ENCODE measurements at regions not wholly inside any gene's neighbourhood (a gene's known extent, or its start where the extent isn't known, plus 50 kb on each side); places are given as distances from the start of the nearest gene placed in this dataset.

DNA sequence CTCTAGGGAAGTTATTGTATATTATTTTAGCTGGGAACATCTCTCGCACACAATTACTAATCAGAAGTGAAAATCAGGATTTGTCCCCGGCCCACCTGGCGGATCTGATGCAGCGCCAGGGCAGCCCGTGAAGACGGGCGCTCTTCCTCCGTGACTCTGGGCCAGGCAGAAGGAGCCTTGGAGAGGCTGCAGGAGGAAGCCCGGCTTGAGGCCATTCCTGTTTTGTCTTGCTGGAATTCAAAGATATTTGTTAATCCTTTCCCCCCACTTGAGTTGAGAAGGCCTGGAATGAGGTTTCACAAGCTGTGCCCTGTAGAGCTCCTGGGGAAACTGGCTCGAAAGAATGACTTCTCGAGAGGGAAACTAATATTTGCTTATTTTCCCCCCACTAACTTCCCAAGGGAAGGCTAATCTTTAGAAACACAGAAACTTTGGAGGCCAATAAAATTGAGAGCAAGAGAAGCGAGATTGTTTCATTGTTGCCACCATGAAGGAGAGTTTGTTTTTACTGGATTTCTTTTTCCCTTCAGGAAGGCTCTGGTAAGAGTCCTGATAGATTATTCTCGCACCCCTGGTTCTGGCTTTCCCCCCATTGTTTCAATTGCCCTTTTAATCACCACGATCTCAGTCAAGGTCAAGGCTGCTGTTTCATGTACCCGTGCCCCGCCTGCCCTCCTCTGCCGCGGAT is 92.8 kb upstream of the SEPTIN5 start:
- DNase-seq: no peak

DNA sequence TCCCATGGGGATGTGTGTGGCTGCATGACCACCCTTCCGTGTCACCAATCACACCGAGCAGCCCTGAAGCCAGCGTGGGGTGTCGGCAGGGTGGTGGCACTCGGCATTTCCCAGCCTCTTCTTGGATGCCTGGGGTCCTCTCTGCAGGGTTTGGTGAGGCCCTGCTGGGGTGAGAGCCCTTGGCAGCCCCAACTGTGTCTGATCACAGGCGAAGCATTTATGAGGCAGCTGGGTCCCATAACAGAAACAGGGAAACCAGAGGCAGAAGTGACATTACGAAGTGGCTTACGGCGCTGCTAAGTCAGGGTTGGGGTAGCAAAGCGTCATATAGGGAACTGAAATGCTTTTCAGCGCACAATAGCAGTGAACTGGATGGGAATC is 92.3 kb upstream of the SEPTIN5 start:
- no peak for DNase-seq

DNA sequence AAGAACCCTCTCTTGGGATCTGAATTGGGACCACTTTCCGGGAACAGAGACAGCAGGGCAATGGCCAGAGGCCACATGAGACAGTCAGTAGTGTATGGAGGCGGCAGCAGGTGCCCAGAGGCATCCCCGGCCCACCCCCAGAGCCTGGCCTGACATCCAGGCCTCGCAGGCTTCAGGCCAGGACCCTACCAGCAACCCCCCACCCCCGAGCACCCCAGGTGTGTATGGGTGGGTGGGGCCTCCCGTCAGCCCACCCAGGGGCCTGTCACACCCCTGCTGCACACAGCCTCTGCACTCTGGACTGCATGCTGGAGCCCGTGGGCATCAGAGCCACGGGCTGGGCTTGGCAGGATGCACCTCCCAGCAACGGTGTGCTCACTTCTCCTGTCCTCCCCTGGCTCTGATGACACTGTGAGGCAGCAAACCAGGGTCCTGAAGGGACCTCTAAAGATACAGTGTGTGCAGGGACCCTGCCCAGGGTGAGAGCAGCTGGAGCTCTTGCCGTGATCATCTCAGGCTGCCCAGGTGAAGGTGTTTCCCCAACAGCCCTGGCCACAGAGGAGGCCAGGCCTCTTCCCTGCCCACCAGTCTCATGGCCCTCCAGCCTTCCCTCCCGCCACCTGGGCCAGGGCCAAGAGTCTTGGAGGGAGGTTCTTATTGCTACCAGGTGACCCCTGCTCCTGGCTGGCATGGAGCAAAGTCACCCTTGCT is 88.8 kb upstream of the SEPTIN5 start:
- DNase-seq: no peak

GRCh38 chr22:19626042-19626587 is 88.2 kb upstream of the SEPTIN5 start:
- DNase-seq: no peak

GRCh38 chr22:19626666-19627065 is 87.6 kb upstream of the SEPTIN5 start:
- no peak for DNase-seq

DNA sequence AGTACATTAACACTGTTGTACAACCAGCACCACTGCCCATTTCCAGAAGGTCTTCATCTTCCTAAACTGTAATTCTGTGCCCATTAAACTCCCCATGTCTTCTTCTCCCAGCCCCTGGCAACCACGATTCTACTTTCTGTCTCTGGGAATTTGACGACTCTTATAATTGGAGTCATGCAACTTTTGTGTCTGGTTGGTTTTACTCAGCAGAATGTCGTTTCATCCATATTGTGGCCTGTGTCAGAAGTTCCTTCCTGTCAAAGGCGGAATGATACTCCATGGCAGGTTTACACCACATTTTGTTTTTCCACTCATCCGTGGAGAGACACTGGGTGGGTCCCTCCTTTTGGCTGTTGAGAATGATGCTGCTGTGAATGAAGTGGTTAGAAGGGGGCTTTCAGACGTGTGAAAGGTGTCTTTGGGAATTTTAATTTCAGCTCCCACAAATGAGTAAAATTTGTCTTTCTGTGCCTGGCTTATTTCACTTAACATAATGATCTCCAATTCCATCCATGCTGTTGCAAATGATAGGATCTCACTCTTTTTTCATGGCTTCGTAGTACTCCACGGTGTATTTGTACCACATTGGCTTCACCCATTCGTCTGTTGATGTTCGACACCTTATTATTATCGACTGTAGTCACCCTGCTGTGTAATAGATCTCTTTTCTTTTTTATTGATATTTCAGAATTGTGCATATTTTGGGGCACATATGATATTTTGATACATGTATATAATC is 86.1 kb upstream of the SEPTIN5 start:
- no peak for DNase-seq

DNA sequence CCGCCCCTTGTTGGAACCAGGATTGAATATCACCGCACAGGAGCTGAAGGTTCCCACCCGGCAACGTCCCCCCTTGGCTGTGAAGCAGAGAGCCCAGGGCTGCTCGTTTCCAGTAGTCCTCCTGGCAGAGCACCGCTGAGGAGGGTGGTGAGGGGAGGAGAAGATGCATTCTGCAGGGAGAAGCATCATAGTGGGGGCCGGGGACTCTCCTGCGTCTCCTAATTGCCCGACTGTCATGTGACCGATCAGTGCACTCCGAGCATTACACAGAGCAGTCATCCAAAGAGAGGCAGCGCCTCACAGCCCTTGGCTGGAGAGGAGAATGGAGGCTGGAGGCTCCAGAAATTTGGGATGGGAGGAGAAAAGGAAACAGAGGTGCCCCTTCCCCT is 85.0 kb upstream of the SEPTIN5 start:
- no peak for DNase-seq

DNA sequence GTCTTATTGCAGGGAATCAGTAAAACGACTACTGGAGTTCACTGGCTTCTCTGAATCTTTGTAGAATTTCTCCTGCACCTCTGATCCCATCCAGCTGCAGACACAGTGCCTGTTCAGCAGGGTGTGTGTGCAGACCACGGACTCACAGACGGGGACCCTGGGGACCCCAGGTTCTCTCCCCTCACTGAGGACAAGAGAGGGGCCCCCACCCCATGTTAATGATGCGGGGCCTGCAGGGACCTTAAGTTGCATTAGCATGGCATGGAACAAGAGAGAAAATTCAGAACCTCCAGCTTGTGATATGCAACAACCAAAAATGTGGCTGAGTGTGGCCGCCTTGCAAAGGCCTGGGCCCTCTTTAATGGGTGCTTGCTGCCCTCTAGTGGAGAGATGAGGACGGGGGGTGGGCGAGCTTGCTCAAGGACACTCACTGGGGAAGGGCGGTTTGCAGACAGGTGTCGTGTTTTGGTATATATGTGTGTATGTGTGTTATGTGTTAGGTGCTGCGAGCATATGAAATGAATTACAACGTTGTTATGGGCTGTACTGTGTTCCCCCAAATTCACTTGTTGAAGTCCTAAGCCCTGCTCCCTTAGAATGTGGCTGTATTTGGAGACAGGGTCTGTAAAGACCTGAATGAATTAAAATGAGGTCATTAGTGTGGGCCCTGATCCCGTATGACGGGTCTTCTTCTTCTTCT is 84.4 kb upstream of the SEPTIN5 start:
- peak; percentile 83 for DNase-seq

- no peak for DNase-seq
These were observed 83.7 kb upstream of the SEPTIN5 start for GRCh38 chr22:19630614-19631013.

DNA sequence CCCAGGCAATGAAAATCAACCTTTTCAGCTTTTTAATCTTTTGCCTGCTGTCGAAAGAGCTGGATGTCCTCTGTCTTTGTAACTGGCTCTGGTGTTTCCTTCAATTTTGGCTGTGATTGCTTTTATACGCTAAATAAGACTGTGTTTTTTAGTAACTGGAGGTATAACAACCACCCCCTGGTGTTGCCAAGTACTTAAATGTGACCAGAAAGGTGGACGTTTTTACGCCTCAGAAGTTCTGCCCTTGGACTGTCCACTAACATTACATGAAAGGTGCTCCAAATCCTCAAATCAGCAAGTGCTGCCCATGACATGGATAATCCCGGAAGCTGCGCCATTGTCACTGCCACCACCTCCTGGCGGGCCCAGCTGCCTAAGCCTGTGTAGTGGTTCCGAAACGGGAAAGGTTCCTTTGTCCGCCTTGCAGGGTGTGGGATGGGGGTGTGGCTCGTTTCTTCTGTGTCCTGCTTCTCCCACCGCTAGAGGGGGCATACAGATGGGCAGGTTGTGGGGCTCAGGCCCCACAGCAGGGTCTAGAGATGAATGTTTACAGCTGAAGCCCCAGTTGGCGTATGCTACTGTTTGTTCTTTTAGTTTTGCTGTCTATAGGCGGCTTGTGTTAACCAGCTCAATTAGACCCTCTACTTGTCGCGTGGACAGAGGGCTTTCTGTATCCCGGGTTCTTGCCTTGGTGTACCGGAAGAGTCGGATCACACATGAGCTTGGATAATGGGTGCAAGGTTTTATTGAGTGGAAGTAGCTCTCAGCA is 82.2 kb upstream of the SEPTIN5 start:
- DNase-seq: peak; percentile 13

- DNase-seq: no peak
These were observed 81.6 kb upstream of the SEPTIN5 start for GRCh38 chr22:19632668-19633148.

DNA sequence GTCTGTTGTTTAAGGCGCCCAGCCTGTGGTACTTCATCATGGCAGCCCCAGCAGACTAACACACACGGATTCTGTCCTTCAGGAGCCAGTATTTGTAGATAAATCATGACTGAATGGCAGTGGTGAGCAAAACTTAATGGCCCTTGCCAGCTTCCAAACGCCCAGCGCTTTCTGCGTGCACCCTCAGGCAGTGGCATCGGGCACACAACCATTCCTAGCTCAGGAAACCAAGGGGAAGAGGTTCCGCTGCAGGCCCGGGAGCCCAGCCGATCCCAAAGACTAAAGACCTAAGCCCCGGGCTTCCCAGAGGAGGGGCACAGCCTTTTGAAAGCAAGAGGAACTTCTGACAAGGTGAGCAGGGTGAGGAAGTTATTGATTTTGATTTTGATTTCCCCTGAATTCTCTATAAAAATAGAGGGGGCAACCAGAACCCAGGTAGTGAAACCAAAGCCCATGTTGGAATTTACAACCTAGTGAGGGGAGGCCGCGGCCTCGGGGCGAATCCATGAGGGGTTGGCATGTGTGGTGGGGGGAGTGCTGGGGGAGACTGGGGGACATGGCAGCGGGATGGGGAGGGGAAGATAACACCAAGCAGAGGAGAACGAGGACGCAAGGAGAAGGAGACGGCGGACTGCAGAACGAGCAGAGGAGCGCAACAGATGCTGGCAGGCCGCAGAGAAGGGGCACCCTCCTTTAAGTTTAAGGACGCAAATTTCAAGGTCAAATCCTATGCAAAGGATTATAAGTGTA is 79.9 kb upstream of the SEPTIN5 start:
- no peak for DNase-seq

DNA sequence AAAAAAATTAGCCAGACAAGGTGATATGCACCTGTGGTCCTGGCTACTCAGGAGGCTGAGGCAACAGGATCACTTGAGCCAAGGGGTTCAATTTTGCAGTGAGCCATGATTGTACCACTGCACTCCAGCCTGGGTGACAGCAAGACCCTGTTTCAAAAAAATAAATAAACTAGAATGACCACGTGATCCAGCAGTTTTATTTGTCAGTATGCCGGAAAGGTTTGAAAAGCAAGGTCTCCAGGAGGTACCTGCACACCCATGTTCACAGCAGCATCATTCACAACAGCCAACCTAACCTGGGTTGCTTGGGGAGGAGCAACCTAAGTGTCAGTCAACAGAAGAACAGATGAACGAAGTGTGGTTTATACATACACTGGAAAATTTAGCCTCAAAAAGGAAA is 78.7 kb upstream of the SEPTIN5 start:
- DNase-seq: no peak

GRCh38 chr22:19636696-19637407 is 77.5 kb upstream of the SEPTIN5 start:
- no peak for DNase-seq

GRCh38 chr22:19637408-19638281 is 76.7 kb upstream of the SEPTIN5 start:
- DNase-seq: no peak

- no peak for DNase-seq
These were observed 75.9 kb upstream of the SEPTIN5 start for GRCh38 chr22:19638282-19639015.

- DNase-seq: no peak
These were observed 74.6 kb upstream of the SEPTIN5 start for GRCh38 chr22:19639610-19640135.

- DNase-seq: no peak
These were observed 74.0 kb upstream of the SEPTIN5 start for GRCh38 chr22:19640306-19640705.
